Tibial nerve (tissue), 4 donors: ENCODE measurements at regions not wholly inside any gene's neighbourhood (a gene's known extent, or its start where the extent isn't known, plus 50 kb on each side); places are given as distances from the start of the nearest gene placed in this dataset.

ENCODE experiments used
- CTCF ChIP-seq, 5 experiments: fragments of 200-600 bp in 3 of 5; fragments of 450-650 bp in 2 of 5; sonication (generic) in 3 of 5; IDR thresholded peaks; one replicate each; pipeline ENCODE4 v1.5.1; 2016 to 2019; ENCODE audit warnings: antibody characterized with exemption in 5 of 5, mild to moderate bottlenecking in 3 of 5, moderate library complexity in 2 of 5
- EP300 ChIP-seq, 2 donors: sonication (generic); formaldehyde crosslinking; IDR thresholded peaks; one replicate each; pipeline ENCODE4 v1.6.1; 2017; ENCODE audit warnings: antibody characterized with exemption in 2 of 2, mild to moderate bottlenecking in 1 of 2

- TF ChIP-seq CTCF (IDR thresholded peaks at IDR 0.05) = no peak
- no peak for TF ChIP-seq EP300 (IDR thresholded peaks at IDR 0.05)
Observed at GRCh38 chr17:77426676-77427386, 286.1 kb downstream of the SEC14L1 start.
